GM11168 (cell line): ENCODE measurements at regions not wholly inside any gene's neighbourhood (a gene's known extent, or its start where the extent isn't known, plus 50 kb on each side); places are given as distances from the start of the nearest gene placed in this dataset.

Experiments used
- in situ Hi-C: fragments of 300-500 bp; cut with MboI; formaldehyde crosslinking; loops from one replicate; pipeline ENCODE4 v1.12.0; 2022; ENCODE audit warnings: low sequenced_read_pairs; ENCODE audit not compliant: unreplicated experiment

DNA sequence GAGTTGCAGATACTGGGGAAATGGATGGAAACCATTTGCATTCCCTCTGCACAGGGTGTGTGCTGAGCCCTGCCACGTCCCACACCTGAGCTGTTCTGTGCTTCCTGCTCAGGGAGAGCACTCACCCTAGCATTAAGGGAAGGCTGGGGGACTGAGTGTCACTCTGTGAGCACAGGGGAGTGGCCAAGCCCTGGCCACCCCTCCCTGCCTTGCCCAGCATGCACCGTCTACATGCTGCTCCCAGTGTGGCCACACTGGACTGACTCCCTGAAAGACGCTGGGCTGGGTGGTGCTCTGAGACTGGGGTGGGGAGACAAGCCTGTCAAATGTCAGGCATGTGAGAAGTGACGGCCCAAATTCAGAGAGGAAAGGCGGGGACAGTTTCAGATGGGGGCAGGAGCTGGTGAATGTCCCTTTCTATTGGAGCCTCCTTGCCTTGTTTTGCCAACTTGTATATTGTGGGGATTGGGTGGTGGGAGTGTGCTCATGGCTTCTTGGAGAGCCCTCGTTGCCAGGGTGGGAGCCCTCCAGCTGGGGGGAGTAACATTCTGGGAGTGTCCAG lies 298.4 kb upstream of the HS6ST1 start:
- in situ Hi-C loops = no loop called here

DNA sequence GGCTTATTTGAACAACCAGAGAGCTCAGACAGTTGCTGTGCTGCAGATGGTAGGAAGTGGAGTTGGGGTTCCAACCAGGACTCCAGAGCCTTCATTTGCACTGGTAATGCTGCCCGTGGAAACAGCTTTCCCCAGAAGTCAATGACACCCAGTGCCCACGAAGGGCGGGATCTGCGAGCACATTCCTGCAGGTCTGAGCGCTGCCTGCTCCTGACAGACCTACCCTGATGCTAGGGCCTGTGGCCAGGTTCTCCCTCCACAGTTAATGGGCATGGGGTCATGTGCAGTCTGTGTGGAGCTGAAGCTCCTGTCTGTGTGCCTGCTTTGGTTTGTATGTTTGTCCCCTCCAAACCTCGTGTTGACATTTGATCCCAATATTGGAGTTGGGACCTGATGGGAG lies 299.0 kb upstream of the HS6ST1 start:
- in situ Hi-C loops = no loop called here

DNA sequence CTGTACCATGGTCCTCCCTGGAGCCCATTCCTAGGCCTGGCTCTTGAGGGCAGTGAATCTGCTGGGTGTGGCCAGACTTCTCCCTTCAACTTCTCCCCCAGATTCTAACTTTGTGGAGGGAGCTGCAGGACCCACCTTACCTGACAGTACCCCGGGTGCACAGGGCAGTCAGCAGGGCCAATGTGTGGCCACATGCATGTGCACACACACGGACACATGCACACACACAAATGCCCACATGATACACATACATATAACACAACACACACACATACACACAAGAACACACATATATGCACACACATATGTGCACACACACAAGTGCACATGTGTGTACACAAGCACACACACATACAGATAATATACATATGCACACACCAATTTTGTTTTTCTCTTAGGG lies 300.0 kb upstream of the HS6ST1 start:
- in situ Hi-C loops = no loop called here

DNA sequence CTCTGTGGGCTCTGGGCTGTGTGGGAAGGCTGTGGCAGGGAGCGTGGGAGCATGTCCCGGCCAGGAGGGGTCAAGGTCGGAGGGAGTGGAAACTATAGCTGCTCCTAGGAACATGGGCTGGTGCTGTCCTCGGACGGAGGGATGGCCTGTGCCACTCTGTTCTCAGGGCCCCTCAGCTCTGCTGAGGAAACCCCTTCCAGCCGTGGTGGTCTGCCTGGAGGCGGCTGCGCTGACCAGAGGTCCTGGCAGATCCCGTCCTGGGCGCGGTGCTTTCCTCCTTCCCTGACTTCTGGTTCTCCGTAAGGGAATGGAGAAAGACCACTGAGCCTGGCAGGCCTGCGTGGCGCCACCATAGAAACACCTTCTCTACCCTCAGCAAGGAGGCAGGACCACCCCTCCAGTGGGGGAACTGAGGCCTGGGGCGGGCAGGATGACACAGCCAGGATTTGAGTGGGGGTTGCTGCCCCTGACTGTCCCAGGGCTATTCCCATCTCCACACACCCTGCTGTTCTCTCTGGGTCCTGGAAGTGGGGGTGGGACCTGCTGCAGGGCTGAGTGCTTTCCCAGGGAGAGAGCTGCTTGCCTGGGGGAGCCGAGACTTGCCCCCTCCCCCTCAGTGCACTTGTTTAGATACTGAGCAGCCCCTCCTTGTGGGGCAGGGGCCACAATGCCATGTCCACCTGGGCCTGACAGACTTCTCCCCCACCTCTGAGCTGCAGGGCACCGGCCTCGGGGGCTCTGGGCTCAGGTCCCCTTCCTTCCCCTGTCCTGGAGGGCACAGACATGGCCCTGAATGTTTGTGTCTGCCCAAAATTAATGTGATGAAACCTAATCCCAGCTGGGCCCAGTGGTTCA lies 301.0 kb upstream of the HS6ST1 start:
- in situ Hi-C loops = no loop called here

DNA sequence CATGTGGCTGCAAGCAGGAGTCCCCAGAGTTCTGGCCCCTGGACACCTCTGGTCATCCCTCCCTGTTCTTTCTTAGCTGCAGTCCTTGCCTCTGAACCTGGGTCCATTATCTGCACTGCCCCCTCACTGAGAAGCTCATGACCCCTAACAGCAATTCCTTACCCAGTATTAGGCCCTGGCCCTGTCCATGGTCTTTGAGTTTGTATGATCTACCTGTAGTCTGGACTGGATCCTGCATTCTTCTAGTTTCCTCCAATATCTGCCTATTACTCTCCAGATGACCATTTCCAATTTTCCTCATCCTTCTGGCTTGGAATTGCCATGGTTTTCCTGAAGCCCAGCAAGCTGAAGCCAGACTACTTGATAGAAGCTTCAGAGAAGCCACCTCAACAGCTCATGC lies 302.4 kb upstream of the HS6ST1 start:
- in situ Hi-C loops = no loop called here

DNA sequence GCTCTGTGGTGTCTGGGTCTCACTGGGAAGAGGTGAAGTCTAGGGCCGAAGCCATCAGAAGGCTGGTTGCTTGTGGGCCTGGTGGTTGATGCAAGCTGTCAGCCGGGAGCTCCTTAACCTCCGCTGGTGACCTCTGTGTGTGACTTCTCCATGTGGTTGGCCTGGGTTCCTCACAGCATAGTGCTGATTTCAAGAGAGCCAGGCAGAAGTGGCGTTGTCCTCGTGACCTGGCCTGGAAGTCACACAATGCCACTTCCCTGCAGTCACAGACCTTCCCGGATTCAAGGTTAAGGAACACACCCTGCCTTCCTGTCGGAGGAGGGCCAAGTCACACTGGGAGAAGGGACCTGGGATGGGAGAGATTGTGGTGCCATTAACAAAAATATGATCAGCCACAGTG lies 303.7 kb upstream of the HS6ST1 start:
- in situ Hi-C loops = no loop called here

DNA sequence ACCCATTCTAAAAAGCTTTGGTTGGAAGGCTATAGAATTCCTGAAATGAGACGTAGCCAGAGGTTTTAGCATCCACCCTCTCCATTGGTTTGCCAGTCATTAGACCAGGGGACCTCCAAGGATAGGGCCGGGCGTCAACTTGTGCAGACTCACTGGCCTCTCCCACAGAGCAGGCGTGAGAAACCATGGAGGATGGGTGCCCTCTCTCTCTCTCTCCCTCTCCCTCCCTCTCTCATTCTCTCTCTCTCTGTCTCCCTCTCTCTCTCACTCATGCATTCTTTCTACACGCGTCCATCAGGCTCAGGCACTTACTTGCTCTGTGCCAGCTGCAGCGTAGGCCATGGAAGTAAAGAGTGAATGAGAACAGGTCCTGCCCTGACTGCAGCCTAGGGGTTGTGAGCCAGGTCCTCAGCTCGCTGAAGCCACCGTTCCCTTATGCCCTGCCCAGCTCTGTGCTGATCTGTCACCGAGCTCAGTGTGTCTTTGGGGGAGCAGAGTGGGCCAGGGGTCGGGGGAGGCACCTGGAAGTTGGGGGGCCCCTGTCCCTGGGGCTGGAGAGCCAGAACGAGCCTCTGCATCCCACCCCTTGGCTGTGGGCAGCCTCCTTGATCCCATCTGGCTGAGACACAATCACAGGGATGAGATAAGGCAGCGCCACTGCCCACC lies 304.4 kb upstream of the HS6ST1 start:
- in situ Hi-C loops = no loop called here

DNA sequence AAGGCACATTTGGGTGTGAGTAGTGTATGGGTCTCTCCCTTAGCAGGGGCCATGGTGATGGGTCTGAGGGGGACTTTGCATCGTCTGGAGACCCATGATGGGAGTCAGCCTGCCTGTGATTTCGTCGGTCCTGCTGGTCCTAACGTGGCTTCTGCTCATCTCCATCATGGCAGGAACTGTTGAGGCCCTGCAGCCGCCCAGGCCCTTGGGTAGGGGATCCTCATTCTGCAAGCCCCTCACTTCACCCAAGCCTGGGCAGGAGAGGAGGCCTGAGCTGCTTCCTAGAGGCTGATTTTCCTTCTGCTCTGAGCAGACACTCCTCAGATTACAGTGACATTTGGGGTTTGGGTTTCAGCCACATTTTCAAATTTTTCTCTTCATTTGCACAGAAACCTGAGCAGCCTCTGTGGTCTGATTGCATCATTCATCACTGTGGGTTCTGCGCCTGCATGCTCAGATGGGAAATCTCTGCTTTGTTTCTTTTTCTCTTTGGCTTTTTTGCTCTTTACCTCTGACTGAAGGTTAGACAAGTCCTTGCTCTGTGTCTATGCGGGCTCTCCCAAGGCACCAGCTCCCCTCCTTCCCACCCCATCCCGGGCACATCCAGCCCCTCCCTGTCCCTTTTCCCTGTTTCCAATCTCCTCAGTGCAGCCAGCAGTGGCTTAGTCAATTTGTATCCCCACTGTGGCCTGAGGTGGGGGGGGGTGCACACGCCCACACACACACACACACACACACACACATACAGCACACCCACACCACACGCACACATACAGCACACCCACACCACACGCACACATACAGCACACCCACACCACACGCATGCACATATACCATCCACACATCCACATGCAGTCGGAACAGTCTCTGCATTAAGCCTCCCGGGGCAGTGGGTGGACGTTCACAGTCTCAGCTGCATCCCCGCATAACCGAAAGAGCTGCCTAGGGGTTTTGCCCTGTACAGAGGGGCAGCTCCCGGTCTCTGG lies 305.4 kb upstream of the HS6ST1 start:
- in situ Hi-C loops = no loop called here

DNA sequence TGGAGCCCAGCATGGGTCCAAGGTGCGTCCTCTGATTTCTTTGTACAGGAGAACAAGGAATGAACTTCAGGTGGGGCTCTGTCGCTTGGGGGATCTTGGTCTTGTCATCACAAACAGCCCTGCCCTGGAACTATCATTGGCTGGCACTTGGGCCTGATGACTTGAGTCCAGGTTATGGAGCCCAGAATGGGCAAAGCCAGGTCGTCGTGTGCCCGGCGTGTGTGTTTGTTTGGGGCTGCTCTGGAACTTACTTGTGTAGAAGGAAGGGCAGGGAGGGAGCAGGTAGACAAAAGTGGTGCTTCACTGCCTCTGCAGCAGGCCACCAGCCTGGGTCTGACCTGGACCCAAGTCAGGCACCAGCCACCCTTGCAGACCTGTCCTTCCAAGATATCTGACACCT lies 306.3 kb upstream of the HS6ST1 start:
- in situ Hi-C loops = no loop called here

DNA sequence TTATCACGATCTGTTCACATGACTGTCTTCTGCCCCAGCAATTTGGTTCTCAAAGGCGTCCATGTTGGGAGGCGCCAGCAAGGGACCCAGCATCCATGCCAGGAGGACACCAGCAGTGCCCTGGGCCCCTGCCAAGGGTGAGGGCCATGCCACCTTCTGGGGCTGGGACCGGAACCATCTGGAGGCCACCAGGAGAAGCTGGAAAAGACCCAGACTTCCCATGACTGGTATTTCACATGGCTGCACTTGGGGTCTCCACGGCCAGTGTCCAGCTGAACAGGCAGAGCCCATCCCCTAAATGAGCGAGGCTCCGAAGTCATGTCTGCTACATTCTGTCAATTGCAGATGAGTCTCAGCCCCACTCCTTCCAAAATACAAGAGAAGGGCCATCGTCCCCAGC lies 306.8 kb upstream of the HS6ST1 start:
- in situ Hi-C loops = no loop called here

DNA sequence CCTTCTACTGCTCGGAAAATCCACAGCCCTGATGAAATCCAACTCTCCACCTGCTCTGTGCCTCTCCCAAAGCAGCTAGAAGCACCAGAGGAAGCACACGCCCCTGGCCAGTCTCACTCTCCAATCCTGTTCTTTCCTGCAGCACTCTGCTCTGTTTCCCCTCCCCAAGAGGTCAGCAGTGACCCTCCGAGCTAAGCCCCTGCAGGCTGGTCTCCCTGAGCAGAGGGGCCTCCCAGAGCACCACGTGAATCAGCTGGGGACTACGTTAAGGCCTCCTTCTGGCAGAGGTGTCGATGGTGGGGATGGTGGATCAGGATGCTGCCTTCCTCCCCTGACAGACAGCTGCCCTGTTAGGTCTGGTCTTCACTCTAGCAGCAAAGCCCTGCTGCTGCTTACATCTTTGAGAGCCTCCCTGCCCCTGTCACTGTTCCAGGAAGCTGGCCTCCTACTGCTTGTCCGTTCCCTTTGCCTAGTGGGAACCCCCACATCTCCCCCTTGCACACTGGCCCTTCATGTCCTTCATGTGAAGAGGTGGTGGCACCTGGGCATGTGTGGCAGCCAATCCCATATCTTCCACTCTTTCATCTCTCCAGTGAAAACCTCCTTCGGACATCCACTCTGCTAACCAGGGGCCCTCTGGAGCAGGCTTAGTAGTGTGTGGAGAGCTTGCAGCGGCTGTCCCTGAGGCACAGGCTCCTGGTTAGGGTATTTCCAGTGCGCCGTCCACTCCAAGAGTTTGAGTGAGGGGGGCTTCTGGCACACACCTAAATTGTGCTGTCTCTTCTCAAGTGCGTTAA lies 307.5 kb upstream of the HS6ST1 start:
- in situ Hi-C loops = no loop called here

DNA sequence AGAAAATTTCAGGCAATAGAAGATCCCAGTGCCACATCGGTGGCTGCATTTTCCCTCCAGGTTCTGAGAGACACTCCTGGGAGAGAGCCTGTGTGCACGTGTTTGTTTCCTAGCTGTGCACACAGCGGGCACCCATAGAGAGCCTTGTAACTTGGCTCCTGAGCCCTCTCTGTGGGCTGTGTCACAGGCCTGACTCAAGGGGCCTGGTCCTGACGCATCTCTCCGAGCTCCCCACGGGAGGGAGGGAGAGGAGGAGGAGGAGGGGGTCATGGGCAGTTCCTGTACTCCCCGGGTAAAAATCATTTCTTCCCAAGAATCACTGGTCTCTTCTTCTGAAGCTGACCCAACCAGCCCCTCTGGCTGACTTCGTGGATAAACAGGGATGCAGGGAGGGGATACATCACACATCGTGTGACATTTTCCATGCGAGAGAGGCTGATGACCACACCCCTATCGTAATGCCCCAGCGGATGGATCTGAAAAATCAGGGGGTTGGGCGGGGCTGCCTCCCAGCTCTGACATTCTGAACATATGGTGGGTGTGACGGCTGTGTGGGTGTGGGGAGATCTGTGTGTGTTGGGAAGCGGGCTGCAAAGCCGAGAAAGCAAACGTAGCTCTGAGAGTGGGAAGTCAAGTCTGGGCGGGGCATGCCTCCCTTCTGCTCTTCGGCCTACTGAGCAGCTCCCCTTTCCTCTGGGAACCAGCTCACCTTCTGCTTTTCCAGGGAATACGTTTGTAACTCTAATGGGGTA lies 308.3 kb upstream of the HS6ST1 start:
- in situ Hi-C loops = no loop called here

DNA sequence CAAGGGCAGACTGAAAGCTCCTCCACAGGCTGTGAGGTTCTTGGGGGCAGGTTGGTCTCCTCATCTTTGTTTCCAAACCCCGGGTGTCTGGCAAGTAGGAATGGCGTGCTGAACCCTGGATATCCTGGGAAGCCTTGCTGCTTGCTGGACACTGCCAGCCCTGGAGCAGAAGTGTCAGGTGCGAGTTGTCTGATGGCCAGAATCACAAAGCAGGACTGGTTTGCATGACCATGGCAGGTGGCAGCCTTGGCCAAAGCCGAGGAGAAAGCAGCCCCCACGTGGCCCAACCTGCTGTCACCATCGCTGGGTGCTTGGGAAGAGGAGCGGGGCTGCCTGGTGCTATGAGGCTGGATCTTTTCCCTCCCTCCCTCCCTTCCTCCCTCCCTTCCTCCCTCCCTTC lies 309.5 kb upstream of the HS6ST1 start:
- in situ Hi-C loops = no loop called here

DNA sequence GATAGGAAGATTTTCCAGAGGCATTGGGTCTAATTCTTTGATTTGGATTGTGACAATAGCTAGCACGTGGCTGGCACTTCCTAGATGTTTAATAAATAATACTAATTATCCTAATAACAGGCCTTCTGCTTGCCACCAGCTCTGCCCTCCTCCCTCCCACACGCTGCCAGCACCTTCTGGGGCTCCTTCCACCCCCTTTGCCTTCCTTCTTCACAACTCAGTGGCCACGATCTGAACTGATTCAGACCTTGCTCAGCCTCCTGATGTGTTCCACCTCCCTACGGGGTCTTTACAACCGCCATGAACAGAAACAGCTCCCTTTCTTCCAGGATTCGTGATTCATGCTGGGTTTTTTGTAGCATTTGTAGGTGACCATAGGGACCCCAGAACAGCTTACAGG lies 310.3 kb upstream of the HS6ST1 start:
- in situ Hi-C loops = no loop called here

DNA sequence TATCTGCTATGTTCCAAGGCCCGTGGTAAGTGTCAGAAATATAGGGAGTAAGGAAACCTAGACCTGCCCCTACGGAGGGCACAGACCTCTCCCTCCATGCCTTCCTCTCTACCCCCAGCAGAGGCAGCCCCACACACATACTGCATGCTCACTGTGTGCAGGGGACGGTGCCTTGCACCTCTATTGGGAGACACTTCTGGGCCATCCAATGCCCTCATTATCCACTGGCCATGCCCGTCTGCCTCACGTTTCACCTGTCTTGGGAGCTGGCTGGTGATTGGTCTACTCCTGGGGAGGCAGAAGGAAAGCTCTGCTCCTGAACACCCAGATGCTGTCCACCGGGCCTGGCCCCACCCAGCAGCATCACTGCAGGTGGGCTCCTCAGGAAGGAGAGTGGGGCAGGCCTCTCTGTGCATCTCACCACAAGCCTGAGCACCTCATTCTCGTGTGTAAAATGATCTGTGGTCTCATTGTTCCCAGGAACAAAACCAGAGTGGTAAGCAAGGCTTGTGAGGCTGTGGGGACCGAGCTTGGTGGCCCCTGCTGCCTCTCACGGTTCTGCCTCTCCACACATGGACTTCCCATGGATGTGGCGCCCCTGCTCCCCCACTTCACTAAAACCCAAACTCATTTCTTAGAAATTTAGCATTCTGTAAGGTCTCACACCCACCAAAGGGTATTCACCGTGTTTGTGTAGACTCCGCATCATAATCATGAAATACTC lies 312.5 kb upstream of the HS6ST1 start:
- in situ Hi-C loops = no loop called here

DNA sequence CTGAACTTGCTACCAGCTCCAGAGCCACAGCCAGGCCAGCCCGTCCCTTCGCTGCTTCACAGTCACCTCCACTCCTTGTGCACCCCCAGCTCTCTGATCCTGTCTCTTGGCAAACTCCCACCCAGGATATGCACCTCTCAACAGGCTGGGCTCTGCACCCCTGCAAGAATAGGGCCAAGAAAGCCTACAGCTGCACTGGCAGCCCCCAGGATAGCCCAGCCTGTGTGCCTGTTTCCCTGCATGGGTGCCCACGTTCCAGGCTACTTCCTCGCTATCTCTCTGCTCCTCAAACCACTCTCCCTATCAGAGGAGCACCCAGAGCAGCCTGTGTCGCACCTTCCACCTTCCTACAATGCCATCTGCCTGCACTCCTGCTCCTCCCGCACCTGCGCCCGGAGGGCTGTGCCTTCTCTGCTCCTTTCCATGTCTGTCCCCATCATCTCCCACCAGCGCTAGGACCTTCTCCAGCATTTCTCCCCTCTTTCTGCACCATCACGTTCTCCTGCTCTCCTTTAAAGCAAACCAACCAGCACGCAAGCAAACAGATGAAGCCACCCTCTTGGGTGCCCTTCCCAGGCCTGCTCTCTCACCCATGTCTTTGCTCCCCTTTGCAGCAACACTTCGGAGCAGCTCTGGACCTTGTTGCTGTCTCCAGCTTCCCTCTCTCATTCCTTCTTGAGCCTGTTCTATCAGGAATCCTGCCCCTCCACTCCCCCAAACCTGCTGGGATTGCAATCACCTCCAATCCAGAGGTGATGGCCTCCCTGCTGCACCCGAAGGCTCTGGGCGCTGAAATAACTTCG lies 313.2 kb upstream of the HS6ST1 start:
- in situ Hi-C loops = no loop called here

DNA sequence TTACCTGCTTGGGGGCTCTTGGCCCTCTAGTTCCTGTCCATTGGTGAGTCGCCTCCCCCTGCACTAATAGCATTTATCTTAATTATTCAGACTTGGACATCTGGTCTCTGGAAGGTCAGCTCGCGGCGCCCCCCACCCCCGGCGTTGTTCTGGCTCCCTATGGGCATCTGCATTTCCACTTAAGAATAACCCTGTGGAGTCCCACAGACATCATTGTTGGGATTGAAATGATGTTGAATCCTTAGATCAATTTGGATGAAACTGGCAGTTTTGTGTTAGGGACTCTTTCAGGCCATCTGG lies 313.8 kb upstream of the HS6ST1 start:
- in situ Hi-C loops = no loop called here

DNA sequence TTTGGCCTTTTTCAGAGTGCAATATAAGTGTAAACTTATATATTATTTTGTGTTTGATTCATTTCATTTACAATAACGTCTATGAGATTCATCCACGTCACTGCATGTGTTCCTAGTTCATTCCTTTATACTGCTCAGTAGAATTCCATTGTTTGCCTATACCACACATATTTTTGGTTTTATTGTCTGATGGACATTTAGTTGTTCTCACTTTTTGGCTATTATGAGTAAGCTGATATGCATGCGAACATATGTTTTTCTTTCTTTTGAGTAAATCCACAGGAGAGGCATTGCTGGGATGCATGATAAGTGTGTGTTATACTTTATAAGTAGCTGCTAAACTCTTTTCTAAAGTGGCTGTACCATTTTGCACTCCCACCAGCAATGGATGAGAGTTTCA lies 314.8 kb upstream of the HS6ST1 start:
- in situ Hi-C loops = no loop called here
